Muscle layer of duodenum (tissue), 2 donors: ENCODE measurements at regions not wholly inside any gene's neighbourhood (a gene's known extent, or its start where the extent isn't known, plus 50 kb on each side); places are given as distances from the start of the nearest gene placed in this dataset.

Experiments
- H3K27ac ChIP-seq: one replicate; pipeline ENCODE4 v1.7.0; 2013; ENCODE audit warnings: mild to moderate bottlenecking, low read length
- H3K27me3 ChIP-seq: one replicate; pipeline ENCODE4 v1.7.0; 2013; ENCODE audit warnings: low read depth, mild to moderate bottlenecking, control low read depth, low read length
- H3K36me3 ChIP-seq, 2 donors: one replicate each; pipeline ENCODE4 v1.7.0; 2013; ENCODE audit warnings: low read length in 2 of 2, control low read depth in 1 of 2, mild to moderate bottlenecking in 1 of 2; ENCODE audit not compliant: insufficient read depth in 2 of 2, control insufficient read depth in 1 of 2
- H3K4me1 ChIP-seq, 2 donors: one replicate each; pipeline ENCODE4 v1.7.0; 2013; ENCODE audit warnings: low read length in 2 of 2, mild to moderate bottlenecking in 2 of 2, control low read depth in 1 of 2, moderate library complexity in 1 of 2; ENCODE audit not compliant: insufficient read depth in 2 of 2, control insufficient read depth in 1 of 2
- H3K4me3 ChIP-seq, 2 donors: one replicate each; pipeline ENCODE4 v1.7.0; 2013; ENCODE audit warnings: low read length in 2 of 2, low read depth in 1 of 2, mild to moderate bottlenecking in 1 of 2
- H3K9me3 ChIP-seq, 2 donors: one replicate each; pipeline ENCODE4 v1.7.0; 2013; ENCODE audit warnings: low read length in 2 of 2, control low read depth in 1 of 2, mild to moderate bottlenecking in 1 of 2; ENCODE audit not compliant: control insufficient read depth in 1 of 2
- donor health status: healthy.

DNA sequence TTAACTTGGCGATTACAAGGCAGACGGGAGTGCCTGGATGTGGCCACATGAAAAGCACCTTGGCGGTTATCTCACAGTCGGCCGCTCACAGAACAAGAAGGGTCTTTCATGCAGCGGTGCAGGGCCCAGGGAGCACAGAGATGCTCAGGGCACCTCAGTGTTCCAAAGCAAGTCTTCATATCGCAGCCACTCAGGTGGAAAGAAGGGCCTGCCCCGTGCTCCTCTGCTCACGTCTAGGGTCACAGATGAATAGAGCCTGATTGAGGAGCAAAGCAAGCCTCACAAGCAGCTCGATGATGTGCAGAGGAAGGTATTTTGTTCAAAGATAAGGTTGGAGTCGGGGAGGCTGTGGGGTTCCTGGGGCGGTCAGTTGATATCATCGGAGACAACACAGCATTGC is 297.8 kb downstream of the WDR11 start:
- H3K4me1 ChIP-seq, result no peaks in the 10 kb centered on the region
- peaks cover 0 to 23% of the 10 kb centered on the region in 2 donors for H3K9me3 ChIP-seq
- no peaks in the 10 kb centered on the region for H3K27me3 ChIP-seq
- H3K4me3 ChIP-seq, result no peak overlapping the region
- no peak overlapping the region for H3K27ac ChIP-seq
- H3K36me3 ChIP-seq, result no peaks in the 10 kb centered on the region

DNA sequence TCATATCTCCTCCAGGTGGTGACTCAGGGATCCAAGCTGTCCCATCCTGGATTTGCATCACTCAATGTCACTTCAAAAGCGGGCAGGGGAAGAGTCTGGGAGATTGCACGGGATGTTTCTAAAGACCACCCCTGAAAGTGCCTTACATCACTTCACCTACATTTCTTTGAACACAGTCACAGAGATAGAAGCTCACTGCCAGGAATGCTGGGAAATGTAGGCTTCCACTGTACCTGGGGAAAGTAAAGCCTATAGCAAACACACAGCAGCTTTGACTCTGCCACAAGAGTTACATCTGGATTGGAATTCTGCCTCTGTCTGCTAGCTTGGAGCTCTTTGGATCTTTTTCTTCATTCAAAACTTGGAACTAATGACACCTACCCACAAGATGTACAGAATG is 300.9 kb downstream of the WDR11 start:
- peaks cover 0 to 5% of the 10 kb centered on the region in 2 donors for H3K9me3 ChIP-seq
- H3K36me3 ChIP-seq, result no peaks in the 10 kb centered on the region
- no peak overlapping the region for H3K27ac ChIP-seq
- H3K4me3 ChIP-seq, result no peak overlapping the region
- no peaks in the 10 kb centered on the region for H3K27me3 ChIP-seq
- H3K4me1 ChIP-seq, result no peaks in the 10 kb centered on the region

DNA sequence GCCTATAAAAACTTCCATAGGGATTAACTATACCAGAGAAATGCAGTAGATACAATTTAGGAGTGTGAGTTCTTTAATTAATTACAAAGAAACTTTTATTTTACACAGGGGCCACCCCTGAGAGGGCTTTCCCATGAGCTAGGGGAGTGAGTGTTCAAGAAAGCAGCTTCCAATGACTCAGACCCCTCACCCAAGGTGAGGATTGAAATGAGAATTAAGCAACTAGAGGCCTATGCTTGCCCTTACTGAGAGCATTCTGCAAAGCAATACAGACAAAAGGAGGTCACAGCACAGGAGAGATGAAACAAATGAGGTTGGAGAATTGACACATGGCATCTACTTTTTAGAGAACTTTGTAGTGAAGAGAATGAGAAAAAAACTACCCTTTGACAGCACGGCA is 301.8 kb downstream of the WDR11 start:
- Histone ChIP-seq H3K36me3 (no peaks in the 10 kb centered on the region), H3K4me3 (no peak overlapping the region), H3K27ac (no peak overlapping the region), H3K27me3 (no peaks in the 10 kb centered on the region), H3K9me3 (peaks cover 0 to 5% of the 10 kb centered on the region in 2 donors), H3K4me1 (no peaks in the 10 kb centered on the region)

DNA sequence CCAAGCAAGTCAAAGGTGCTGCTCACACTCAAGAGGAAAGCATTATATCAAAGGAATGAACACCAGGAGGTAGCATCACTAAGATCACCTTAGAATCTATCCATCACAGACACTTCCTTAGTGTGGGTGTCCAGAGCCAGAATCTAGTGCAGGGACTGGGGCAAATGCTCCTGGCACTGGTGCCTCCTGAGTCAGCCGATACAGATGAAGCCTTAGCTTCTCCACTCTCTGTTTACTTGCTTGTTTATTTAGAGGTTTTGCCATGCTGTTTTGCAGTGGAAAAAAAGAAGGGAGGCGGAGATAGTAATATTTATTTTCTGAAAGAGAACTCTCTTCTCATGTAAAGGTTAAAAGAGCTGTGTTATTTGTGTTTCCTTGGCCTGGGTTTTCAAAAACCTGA is 303.1 kb downstream of the WDR11 start:
- Histone ChIP-seq H3K9me3 (peaks cover 0 to 5% of the 10 kb centered on the region in 2 donors), H3K4me3 (no peak overlapping the region), H3K36me3 (no peaks in the 10 kb centered on the region), H3K4me1 (no peaks in the 10 kb centered on the region), H3K27me3 (no peaks in the 10 kb centered on the region), H3K27ac (no peak overlapping the region)

DNA sequence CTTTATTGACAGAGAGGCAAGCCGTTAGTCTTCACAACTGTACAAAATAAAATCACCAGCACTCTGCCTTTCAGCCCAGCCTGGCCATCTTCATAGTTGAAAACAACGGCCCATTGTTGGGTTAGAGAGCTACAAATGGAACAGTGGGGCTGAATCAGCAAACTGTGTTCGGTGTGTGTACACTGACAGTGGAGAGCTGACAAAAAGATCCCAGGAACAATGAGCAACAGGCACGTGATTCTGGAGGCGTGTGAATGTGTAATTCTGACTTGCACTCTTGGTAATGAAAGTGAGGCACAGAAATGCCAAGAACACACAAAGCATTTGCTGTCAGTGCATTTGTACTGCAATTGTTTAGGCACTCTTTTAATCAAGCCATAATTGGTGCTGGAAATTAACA is 303.7 kb downstream of the WDR11 start:
- no peaks in the 10 kb centered on the region for H3K27me3 ChIP-seq
- H3K4me1 ChIP-seq, result no peaks in the 10 kb centered on the region
- H3K9me3 ChIP-seq, result peaks cover 0 to 5% of the 10 kb centered on the region in 2 donors
- H3K36me3 ChIP-seq, result no peaks in the 10 kb centered on the region
- H3K4me3 ChIP-seq, result no peak overlapping the region
- H3K27ac ChIP-seq, result no peak overlapping the region

DNA sequence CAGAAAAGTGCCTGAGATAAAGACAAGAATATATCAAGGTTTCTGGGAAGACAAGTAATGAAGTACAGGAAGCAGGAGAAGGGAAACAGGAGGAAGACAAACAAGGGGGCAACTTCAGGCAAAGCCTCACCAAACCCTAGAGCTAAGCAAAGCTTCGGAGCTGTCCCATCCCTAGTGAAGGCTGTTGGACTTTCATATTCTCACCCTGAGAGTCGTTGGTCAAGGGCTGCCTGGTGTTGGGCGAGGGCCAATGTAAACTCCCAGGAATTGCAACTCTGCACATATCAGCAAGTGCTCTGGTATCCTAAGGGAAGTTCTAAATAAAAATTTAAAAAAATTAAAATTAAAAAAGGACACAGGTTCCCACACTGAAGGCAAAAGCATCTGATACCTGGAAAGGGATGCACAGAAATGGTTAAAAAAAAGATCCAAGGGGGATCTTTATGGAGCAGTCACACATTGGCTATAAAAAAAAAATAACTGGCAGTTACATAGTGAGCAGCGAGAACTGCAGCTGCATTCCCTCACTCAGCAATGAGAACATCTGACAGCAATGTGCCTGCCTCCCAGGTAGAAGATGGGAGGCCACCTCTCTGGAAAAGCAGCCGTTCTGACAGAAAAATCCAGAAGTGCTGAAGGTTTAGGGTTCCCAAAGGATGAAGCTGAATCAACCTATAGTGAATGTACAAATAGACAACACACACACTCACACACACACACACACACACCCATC is 304.7 kb downstream of the WDR11 start:
- Histone ChIP-seq H3K27ac (no peak overlapping the region), H3K9me3 (peaks cover 0 to 5% of the 10 kb centered on the region in 2 donors), H3K36me3 (no peaks in the 10 kb centered on the region), H3K4me1 (no peaks in the 10 kb centered on the region), H3K4me3 (no peak overlapping the region), H3K27me3 (no peaks in the 10 kb centered on the region)

DNA sequence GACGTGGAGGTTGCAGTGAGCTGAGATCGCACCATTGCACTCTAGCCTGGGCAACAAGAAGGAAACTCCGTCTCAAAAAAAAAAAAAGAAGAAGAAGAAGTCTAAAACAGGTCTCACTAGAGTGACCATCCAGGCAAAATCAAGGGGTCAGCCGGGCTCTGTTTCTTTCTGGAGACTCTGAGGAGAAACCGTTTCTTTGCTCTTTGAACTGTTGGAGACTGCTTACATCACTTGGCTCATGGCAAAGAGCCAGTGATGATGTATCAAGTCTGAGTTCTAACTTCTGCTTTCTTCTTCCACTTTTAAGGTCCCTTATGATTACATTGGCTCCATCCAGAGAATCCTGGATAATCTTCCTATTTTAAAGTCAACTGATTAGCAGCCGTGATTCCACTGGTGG is 306.8 kb downstream of the WDR11 start:
- H3K4me1 ChIP-seq, result no peaks in the 10 kb centered on the region
- H3K27me3 ChIP-seq, result no peaks in the 10 kb centered on the region
- H3K9me3 ChIP-seq, result no peaks in the 10 kb centered on the region
- H3K27ac ChIP-seq, result no peak overlapping the region
- H3K4me3 ChIP-seq, result no peak overlapping the region
- no peaks in the 10 kb centered on the region for H3K36me3 ChIP-seq

DNA sequence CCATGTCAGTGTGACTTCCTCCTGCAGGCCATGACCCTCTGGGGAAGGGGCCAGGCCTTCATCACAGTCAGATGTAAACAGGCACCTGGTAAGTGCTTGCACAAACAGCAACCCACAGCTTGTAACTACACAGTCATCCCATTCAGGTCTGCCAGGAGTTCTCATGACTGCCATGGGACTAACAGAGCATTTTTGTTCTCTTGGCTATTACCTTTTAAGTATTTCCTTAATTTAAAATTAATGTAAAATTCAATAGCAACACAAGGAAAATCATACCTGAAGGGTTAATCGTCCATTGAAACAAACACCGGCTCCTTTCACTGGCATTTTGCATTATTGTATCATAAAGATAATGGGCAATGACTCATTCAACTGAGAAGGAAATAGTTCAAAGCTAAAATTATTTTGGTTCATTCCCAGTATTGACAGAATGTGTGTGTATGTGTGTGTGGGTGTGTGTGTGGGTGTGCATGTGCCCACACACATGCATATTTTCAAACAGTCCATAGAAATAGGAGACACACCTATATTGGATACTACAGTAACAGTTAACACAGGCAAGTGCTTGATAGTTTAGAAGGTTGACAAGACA is 307.9 kb downstream of the WDR11 start:
- Histone ChIP-seq H3K4me3 (no peak overlapping the region), H3K36me3 (no peaks in the 10 kb centered on the region), H3K4me1 (no peaks in the 10 kb centered on the region), H3K9me3 (peaks cover 0 to 3% of the 10 kb centered on the region in 2 donors), H3K27me3 (no peaks in the 10 kb centered on the region), H3K27ac (no peak overlapping the region)

DNA sequence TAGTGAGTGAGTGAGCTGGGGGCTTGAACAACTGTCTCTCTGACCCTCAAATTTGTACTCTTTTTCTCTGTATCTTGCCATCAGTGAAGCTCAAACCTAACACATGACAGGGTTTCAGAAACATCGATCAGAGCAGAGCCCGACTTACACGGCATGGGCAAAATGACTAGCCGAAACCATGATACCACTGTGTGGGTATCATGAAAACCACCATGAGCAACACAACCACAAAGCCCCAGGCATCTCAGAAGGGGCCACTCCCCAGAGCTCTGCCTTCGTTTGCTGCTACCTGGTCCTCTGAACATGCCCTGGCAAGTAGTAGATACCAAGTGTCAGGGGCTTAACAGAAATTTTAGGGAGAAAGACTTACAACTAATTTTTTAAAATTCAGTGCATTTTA is 308.5 kb downstream of the WDR11 start:
- Histone ChIP-seq H3K4me1 (no peaks in the 10 kb centered on the region), H3K36me3 (no peaks in the 10 kb centered on the region), H3K9me3 (peaks cover 0 to 3% of the 10 kb centered on the region in 2 donors), H3K27ac (no peak overlapping the region), H3K4me3 (no peak overlapping the region), H3K27me3 (no peaks in the 10 kb centered on the region)

DNA sequence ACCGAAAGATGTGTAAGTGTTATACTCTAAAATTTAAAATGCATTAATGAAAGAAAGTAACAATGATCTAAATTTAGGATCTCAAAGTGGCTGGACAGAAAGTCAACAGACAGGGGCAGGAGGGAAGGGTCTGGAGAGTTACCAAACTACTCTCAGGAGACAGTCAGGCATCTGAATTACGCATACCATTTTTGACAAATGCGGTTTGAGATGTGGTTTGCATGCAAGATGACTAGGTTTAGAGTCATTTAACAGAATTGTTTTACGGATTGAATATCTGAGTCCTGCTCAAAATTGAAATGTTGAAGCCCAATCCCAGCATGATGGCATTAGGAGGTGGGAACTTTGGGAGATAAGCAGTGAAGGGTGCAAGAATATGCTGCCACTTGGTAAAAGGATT is 314.1 kb downstream of the WDR11 start:
- H3K4me3 ChIP-seq, result no peak overlapping the region
- H3K4me1 ChIP-seq, result no peaks in the 10 kb centered on the region
- no peaks in the 10 kb centered on the region for H3K27me3 ChIP-seq
- no peaks in the 10 kb centered on the region for H3K36me3 ChIP-seq
- peaks cover 0 to 3% of the 10 kb centered on the region in 2 donors for H3K9me3 ChIP-seq
- no peak overlapping the region for H3K27ac ChIP-seq

DNA sequence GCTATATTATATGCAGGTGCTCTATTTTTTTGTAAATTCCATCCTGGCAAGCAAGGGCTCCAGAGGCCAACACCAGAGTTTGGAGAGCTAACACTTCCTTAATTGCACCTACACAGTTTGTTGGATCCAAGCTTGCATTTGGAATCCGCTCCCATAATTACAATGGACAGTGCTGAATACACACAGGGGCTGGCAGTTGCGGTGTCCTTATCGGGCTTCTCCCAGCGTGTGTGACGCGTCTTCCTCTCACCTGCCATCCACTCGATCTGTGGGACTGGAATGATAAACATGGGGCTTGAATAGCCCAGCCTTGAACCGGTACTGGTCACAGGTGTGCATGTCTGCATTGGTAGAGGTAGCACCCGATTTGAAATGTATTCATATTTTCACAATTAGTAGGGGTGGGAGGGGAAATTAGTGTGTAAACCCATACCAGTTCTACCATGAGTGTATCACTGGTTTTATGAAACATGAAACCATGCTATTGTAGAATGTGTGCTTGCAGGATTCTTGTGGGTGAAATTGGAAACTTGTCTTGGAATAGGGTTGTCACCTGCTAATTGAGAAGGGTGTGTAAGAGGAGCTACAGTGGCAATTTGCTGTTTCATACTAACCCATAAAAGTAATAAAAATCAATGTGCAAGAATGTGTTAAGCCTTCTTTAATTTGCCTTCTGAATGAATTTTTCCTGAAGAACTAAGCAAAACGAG is 316.5 kb downstream of the WDR11 start:
- Histone ChIP-seq H3K27me3 (no peaks in the 10 kb centered on the region), H3K27ac (no peak overlapping the region), H3K4me3 (no peak overlapping the region), H3K36me3 (no peaks in the 10 kb centered on the region), H3K9me3 (peaks cover 0 to 3% of the 10 kb centered on the region in 2 donors), H3K4me1 (no peaks in the 10 kb centered on the region)
